ENCODE measurements at regions not wholly inside any gene's neighbourhood (a gene's known extent, or its start where the extent isn't known, plus 50 kb on each side); places are given as distances from the start of the nearest gene placed in this dataset.

DNA sequence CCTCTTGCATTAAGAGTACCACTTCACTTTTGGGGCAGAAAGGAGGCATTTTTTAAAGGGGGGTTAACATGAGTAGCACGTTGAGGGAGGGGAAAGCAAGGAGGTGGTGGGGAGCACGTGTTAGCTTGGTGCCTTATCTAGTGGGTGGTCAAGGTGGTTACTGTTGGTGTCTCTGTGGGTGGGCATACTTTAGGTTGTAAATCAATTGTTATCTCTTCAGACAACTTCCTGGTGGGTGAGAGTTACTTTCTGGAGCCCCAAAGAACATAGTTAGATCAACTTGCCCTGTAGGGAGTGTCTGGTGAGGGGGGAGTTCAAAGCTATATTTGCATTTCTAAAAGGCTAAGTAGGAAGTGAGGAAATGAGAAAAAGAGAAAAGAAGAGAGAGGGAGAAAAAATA lies 297.7 kb upstream of the CLNK start:
- H3K36me3 ChIP-seq (ENCODE audit: insufficient read depth), result no peaks in the 10 kb centered on the region
- 18% methylated on average over 2 of the region's 2 CpGs for WGBS
- DNase-seq (ENCODE audit: extremely low spot score), result no peak
- H3K4me3 ChIP-seq (ENCODE audit: low read depth, low read length), result no peak overlapping the region
- no peaks in the 10 kb centered on the region for H3K4me1 ChIP-seq (ENCODE audit: insufficient read depth)
- no peak overlapping the region for H3K27ac ChIP-seq (ENCODE audit: low read depth)

DNA sequence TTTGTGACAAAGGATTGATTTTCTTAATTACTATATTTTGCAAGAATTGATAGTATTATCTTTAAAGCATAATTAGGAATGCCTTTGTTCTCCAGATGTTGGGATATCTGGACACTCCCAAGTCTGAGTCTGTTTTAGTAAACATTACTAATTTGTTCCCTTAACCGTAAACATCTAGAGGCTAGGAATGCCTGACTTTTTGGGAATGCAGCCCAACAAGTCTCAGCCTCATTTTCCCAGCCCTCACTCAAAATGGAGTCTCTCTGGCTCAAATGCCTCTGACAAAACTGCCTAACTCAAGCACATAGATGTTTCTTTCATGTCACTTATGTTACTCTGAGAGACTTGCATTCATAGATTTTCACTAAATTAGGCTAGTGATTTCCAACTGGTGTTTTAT lies 297.0 kb upstream of the CLNK start:
- Histone ChIP-seq H3K4me3 (ENCODE audit: low read depth, low read length) (no peak overlapping the region), H3K36me3 (ENCODE audit: insufficient read depth) (no peaks in the 10 kb centered on the region), H3K4me1 (ENCODE audit: insufficient read depth) (no peaks in the 10 kb centered on the region), H3K27ac (ENCODE audit: low read depth) (no peak overlapping the region)
- WGBS, result 41% methylated on average over 1 of the region's 1 CpG
- DNase-seq (ENCODE audit: extremely low spot score), result no peak

DNA sequence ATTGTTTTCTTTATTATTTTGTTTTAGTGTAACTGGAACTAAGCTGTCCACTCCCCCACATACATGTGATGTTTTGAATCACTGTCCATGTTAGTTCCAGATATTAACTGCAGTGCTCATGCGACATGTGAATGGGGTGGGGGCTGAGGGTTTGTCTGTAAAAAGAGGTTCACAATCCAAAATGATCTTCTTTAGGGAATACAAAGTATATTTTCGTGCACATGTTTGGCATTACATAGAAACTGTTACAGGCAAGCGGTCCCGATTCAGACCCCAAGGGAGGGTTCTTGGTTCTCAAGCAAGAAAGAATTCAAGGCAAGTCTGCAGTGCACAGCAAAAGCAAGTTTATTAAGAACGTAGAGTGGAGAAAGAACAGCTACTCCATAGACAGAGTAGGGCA lies 296.5 kb upstream of the CLNK start:
- Histone ChIP-seq H3K36me3 (ENCODE audit: insufficient read depth) (no peaks in the 10 kb centered on the region), H3K4me1 (ENCODE audit: insufficient read depth) (no peaks in the 10 kb centered on the region), H3K4me3 (ENCODE audit: low read depth, low read length) (no peak overlapping the region), H3K27ac (ENCODE audit: low read depth) (no peak overlapping the region)
- no peak for DNase-seq (ENCODE audit: extremely low spot score)
- 80% methylated on average over 5 of the region's 5 CpGs for WGBS

DNA sequence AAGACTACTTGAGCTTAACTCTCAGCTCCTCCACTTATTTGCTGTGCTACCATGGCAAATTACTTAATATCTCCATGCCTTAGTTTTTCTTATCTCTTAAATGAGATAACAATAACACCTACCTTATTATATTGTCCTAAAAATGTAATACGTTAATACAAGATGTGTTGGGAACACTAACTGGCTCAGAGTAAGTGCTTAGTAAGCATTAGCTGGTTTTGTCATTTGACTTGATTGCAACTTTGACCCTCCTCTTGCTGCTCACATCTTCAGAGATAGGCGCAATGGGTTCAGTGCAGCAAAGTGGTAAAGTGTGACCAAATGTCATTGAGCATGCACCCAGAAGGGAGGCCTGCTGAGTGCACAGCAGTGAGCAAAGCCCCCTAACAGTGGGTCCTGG lies 294.5 kb upstream of the CLNK start:
- Histone ChIP-seq H3K4me3 (ENCODE audit: low read depth, low read length) (no peak overlapping the region), H3K27ac (ENCODE audit: low read depth) (no peak overlapping the region), H3K36me3 (ENCODE audit: insufficient read depth) (no peaks in the 10 kb centered on the region), H3K4me1 (ENCODE audit: insufficient read depth) (no peaks in the 10 kb centered on the region)
- 96% methylated on average over 2 of the region's 2 CpGs for WGBS
- DNase-seq (ENCODE audit: extremely low spot score), result no peak

DNA sequence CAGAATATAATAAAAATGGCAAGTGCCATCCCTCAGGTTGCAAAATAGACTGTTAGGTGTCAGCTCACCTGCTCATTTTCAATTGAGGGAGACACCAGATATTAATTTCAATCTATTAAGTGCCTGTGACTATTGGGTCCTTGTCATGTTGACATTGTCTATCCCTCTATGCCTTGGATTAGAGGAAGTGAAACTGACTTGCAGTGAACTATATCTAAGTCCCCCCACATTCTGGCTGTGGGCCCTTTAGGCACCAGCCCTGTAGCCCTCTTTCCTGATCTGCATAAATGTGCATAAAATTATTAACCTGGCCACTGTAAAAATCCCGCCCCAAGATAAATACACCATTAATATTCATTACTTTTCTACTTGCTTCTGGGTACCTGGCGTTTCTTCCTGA lies 293.0 kb upstream of the CLNK start:
- no peak for DNase-seq (ENCODE audit: extremely low spot score)
- H3K36me3 ChIP-seq (ENCODE audit: insufficient read depth), result no peaks in the 10 kb centered on the region
- no peaks in the 10 kb centered on the region for H3K4me1 ChIP-seq (ENCODE audit: insufficient read depth)
- H3K4me3 ChIP-seq (ENCODE audit: low read depth, low read length), result no peak overlapping the region
- no peak overlapping the region for H3K27ac ChIP-seq (ENCODE audit: low read depth)
- WGBS, result 94% methylated on average over 2 of the region's 2 CpGs

DNA sequence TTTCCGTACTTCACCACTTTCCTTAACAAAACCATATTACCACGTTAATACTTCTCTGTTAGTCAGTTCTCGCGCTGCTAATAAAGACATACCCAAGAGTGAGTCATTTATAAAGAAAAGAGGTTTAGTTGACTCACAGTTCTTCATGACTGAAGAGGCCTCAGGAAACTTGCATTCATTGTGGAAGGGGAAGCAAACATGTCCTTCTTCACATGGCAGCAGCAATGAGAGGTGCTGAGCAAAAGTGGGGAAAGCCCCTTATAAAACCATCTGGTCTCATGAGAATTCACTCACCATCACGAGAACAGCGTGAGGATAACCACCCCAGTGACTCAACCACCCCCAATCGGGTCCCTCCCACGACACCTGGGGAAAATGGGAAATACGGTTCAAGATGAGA lies 289.8 kb upstream of the CLNK start:
- H3K4me3 ChIP-seq (ENCODE audit: low read depth, low read length), result no peak overlapping the region
- H3K27ac ChIP-seq (ENCODE audit: low read depth), result no peak overlapping the region
- H3K4me1 ChIP-seq (ENCODE audit: insufficient read depth), result no peaks in the 10 kb centered on the region
- WGBS, result 91% methylated on average over 9 of the region's 9 CpGs
- H3K36me3 ChIP-seq (ENCODE audit: insufficient read depth), result no peaks in the 10 kb centered on the region
- no peak for DNase-seq (ENCODE audit: extremely low spot score)

DNA sequence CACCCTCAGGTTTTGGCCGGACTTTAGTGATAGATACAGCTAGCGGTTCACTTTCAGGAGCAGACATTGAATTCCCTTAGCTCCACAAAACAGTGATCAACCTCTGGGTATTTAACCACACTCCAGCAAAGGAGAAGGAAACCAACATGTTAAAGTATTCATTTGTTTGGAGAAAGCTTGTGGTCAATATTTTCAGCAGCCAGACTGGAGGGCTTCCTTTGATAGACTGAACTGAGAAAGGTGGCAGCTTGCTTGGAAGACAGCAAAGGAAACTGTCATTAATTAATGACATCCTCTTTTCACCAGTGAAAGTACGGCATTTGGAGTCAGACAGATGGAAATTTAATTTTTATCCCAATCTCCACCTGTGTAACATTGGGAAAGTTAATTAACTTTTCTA lies 289.1 kb upstream of the CLNK start:
- H3K27ac ChIP-seq (ENCODE audit: low read depth), result no peak overlapping the region
- H3K4me1 ChIP-seq (ENCODE audit: insufficient read depth), result no peaks in the 10 kb centered on the region
- H3K36me3 ChIP-seq (ENCODE audit: insufficient read depth), result no peaks in the 10 kb centered on the region
- no peak overlapping the region for H3K4me3 ChIP-seq (ENCODE audit: low read depth, low read length)
- no peak for DNase-seq (ENCODE audit: extremely low spot score)
- 82% methylated on average over 3 of the region's 3 CpGs for WGBS

DNA sequence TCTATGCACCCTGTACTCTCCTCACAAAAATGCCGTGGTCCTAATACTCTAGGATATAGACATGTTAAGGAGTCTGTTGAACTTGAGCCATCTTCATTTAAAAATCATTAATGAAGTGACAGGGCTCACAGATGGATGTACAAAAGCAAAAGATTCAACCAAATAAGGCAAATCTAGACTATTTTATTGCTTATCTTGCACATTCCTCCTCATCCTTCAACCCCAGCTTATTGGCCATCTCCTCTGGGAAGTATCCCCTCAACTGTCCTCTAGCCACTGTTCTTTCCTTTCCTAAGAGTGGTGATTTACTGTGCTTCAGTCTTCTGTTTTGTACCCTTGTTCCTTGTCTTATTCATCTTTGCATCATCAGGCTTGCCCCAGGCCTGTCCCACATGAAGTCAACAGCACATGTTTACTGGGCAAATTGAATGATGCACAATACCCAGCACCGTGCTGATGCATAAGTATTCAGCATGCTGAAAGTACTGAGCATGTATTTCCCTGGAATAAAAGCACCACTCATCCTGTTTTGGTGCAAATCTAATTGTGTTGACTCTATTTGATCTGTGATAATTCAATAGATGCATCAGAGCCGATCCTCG lies 287.3 kb upstream of the CLNK start:
- Histone ChIP-seq H3K36me3 (ENCODE audit: insufficient read depth) (no peaks in the 10 kb centered on the region), H3K27ac (ENCODE audit: low read depth) (no peak overlapping the region), H3K4me1 (ENCODE audit: insufficient read depth) (no peaks in the 10 kb centered on the region), H3K4me3 (ENCODE audit: low read depth, low read length) (no peak overlapping the region)
- 86% methylated on average over 4 of the region's 4 CpGs for WGBS
- no peak for DNase-seq (ENCODE audit: extremely low spot score)

DNA sequence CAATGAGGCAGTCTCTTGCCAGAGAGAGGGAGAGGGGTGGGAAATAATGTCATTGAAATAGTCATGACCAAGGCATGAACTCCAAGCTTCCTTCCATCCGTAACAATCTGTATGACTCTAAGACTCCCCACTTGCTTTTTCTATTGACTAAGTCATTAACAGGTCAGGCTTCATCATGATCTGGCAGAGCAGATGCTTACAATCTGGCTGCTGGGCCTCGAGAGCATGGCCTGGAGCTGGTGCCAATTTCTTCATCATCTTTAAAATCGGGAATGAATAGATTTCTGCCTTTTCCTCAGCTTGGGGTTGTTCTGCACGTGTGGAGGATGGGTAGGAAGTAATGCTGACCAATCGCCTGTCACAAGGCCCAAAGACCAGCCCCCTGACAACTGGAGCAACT lies 280.6 kb upstream of the CLNK start:
- no peak overlapping the region for H3K27ac ChIP-seq (ENCODE audit: low read depth)
- H3K4me1 ChIP-seq (ENCODE audit: insufficient read depth), result no peaks in the 10 kb centered on the region
- DNase-seq (ENCODE audit: extremely low spot score), result no peak
- WGBS, result 76% methylated on average over 5 of the region's 5 CpGs
- H3K36me3 ChIP-seq (ENCODE audit: insufficient read depth), result no peaks in the 10 kb centered on the region
- H3K4me3 ChIP-seq (ENCODE audit: low read depth, low read length), result no peak overlapping the region

DNA sequence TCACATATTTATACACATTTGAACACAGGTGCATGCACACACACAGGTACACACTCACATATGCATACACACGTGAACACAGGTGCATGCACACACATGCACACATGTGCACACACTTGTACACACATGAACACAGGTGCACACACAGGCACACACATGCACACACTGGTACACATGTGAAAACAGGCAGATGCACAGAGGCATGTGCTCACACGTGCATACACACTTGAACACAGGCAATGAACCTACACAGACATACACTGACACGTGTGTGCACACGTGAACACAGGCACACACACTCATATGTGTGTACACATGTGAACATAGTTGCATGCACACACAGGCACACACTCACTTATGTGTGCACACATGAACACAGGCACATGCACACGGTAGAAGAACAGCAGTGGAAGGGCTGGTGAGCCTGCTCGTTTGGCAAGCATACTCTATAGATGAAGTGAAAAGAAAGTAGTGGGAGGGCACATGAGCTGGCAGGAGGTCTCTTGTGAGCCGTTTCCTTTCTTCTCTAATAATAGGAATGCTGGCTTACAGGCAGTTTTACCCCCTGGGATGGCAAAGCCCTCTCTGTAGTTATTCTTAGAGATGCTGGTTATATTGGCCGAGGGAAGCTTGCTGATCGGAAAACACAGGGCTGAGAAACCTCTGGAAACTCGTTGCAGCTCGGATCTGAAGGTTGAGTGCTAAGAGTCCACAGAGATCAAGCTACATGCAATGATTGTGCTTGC lies 279.6 kb upstream of the CLNK start:
- 82% methylated on average over 11 of the region's 11 CpGs for WGBS

DNA sequence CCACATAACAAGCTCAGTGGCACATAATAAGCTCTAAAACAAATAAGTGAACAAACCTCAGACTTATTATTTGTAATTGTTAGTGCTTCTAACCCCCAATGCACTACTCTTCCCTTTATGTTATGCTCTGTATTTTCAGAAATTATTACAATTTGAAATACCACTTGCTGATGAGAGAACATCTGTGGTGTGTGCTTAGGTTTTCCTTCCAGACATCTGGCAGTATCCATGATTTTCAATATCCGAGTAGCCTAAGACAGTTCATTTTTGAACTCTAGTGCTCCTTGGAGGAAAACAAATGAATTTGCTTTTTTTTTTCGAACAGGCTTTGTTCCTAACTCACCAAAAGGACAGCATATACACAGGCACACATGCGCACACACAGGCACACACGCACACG lies 278.7 kb upstream of the CLNK start:
- WGBS, result 90% methylated on average over 5 of the region's 5 CpGs
- Histone ChIP-seq H3K27ac (ENCODE audit: low read depth) (no peak overlapping the region), H3K4me3 (ENCODE audit: low read depth, low read length) (no peak overlapping the region), H3K36me3 (ENCODE audit: insufficient read depth) (no peaks in the 10 kb centered on the region), H3K4me1 (ENCODE audit: insufficient read depth) (no peaks in the 10 kb centered on the region)
- no peak for DNase-seq (ENCODE audit: extremely low spot score)

More for the DNA sequence above, 279.6 kb upstream of the CLNK start:
- Histone ChIP-seq H3K4me1 (ENCODE audit: insufficient read depth) (no peaks in the 10 kb centered on the region), H3K27ac (ENCODE audit: low read depth) (no peak overlapping the region), H3K4me3 (ENCODE audit: low read depth, low read length) (no peak overlapping the region), H3K36me3 (ENCODE audit: insufficient read depth) (no peaks in the 10 kb centered on the region)
- DNase-seq (ENCODE audit: extremely low spot score), result no peak

DNA sequence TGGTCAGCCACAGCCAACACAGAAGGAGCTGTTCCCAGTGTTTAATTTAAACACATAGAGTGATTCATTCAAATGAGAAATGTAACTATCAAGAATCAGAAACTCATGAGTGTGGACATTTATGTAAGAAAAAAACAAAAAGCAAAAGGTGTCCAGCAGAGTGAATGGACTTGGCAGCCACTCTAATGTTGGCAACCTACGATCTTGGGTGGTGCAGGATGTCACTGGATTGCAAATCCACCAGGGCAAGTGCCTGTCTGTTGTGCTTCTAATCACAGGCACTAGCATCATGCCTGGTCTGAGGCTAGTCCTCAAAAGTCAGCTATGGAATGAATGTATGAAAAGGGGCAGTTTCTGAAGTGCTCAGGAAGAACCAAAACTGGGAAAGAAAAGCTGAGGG lies 277.7 kb upstream of the CLNK start:
- H3K4me1 ChIP-seq (ENCODE audit: insufficient read depth), result no peaks in the 10 kb centered on the region
- 62% methylated on average over 1 of the region's 1 CpG for WGBS
- H3K4me3 ChIP-seq (ENCODE audit: low read depth, low read length), result no peak overlapping the region
- no peak overlapping the region for H3K27ac ChIP-seq (ENCODE audit: low read depth)
- no peak for DNase-seq (ENCODE audit: extremely low spot score)
- no peaks in the 10 kb centered on the region for H3K36me3 ChIP-seq (ENCODE audit: insufficient read depth)

DNA sequence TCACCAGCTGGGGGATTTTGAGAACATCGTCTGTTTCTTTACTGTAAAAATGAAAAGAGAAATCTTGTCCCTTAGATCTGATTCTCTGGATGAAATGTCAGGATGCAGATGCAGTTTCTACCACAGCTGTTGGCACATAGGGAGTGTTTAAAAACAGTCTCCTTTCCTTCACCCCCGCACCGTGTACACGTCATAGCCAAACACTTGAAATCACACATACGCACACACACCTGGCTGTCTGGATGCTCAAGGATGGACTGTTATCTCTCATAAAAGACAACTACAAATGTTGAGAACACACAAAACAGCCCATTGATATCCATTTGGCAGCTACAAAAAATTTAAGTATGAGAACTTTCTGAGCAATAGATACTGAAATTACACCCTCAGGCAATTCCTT lies 275.8 kb upstream of the CLNK start:
- DNase-seq (ENCODE audit: extremely low spot score), result no peak
- no peaks in the 10 kb centered on the region for H3K4me1 ChIP-seq (ENCODE audit: insufficient read depth)
- no peak overlapping the region for H3K4me3 ChIP-seq (ENCODE audit: low read depth, low read length)
- 49% methylated on average over 5 of the region's 5 CpGs for WGBS
- no peak overlapping the region for H3K27ac ChIP-seq (ENCODE audit: low read depth)
- H3K36me3 ChIP-seq (ENCODE audit: insufficient read depth), result no peaks in the 10 kb centered on the region

DNA sequence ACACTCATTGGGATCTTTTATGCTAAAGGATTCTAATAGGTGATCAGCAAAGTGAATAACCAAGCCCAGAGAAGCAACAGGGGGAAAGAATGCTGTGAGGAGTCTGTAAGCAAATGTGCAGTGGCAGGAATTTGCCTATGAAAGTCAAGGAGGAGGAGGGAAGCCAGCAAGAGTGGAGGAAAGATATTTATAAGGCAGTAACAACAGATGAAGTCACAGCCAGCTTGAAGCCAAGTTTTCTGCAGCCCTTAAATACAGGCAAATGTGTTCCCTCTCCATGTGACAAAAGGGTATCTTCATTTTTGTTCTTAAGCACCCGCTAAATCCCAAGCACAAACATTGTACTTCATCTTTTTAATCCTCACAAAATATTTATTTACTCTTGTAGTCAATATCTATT lies 275.0 kb upstream of the CLNK start:
- 31% methylated on average over 1 of the region's 1 CpG for WGBS
- Histone ChIP-seq H3K4me1 (ENCODE audit: insufficient read depth) (no peaks in the 10 kb centered on the region), H3K36me3 (ENCODE audit: insufficient read depth) (no peaks in the 10 kb centered on the region), H3K27ac (ENCODE audit: low read depth) (no peak overlapping the region), H3K4me3 (ENCODE audit: low read depth, low read length) (no peak overlapping the region)
- DNase-seq (ENCODE audit: extremely low spot score), result peak; percentile 14
